ENCODE measurements at regions not wholly inside any gene's neighbourhood (a gene's known extent, or its start where the extent isn't known, plus 50 kb on each side); places are given as distances from the start of the nearest gene placed in this dataset.

DNA sequence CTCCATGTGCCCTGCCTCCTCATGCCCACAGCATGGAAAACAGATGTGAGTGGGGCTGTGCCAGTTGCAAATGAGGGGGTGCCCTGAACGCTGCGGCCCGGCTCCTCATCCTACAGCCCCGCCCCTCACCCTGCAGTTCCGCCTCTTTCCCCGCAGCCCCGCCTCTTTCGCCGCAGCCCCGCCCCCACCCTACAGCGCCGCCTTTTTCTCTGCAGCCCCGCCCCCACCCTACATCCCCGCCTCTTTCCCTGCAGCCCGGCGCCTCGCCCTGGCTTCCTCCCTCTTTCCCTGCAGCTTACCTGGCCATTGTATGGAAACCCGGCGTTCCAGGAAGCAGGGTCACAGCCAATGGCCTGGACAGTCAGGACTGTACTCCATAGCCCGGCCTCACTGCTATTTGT lies 284.9 kb downstream of the TLE3 start:
- TF ChIP-seq GATA2 (IDR thresholded peaks at IDR 0.05; ENCODE audit: low read depth, low read length) (no peak), GATA3 (IDR thresholded peaks at IDR 0.05; ENCODE audit: low read depth, low read length) (no peak)
